ENCODE measurements at regions not wholly inside any gene's neighbourhood (a gene's known extent, or its start where the extent isn't known, plus 50 kb on each side); places are given as distances from the start of the nearest gene placed in this dataset.

- H3K36me3 ChIP-seq (ENCODE audit: control insufficient read depth, insufficient read depth, low read length), result no peaks in the 10 kb centered on the region
- no peak overlapping the region for H3K27ac ChIP-seq (ENCODE audit: insufficient read depth, low read length)
- no peaks in the 10 kb centered on the region for H3K79me2 ChIP-seq (ENCODE audit: control insufficient read depth, insufficient read depth, low read length)
- H3K4me1 ChIP-seq (ENCODE audit: control insufficient read depth, extremely low read depth, insufficient read depth, low read length), result no peaks in the 10 kb centered on the region
- no peak overlapping the region for H3K9ac ChIP-seq (ENCODE audit: insufficient read depth, low read length)
- no peak for DNase-seq (ENCODE audit: low read depth in 2 of 2)
- no peak overlapping the region for H3K4me2 ChIP-seq (ENCODE audit: extremely low read depth, insufficient read depth, low read length)
- no peaks in the 10 kb centered on the region for H4K20me1 ChIP-seq (ENCODE audit: control insufficient read depth, extremely low read depth, insufficient read depth, low read length)
- TF ChIP-seq CTCF (conservative IDR thresholded peaks at IDR 0.05 in 1 of 2, IDR thresholded peaks at IDR 0.05 in 1 of 2; ENCODE audit: low read depth in 1 of 2, low read length in 2 of 2), result no peak
- TF ChIP-seq EZH2 (IDR thresholded peaks at IDR 0.05; ENCODE audit: low read length, missing control alignments), result no peak
- H3K9me3 ChIP-seq (ENCODE audit: control insufficient read depth, insufficient read depth, low read depth, low read length), result no peaks in the 10 kb centered on the region
- H3K4me3 ChIP-seq (replicated peaks in 1 of 4; ENCODE audit: control extremely low read depth in 1 of 4, insufficient read depth in 1 of 4, low read depth in 3 of 4, low read length in 4 of 4), result no peak overlapping the region
- H2AFZ ChIP-seq (ENCODE audit: low read length), result no peak overlapping the region
- H3K27me3 ChIP-seq (ENCODE audit: control insufficient read depth, insufficient read depth, low read length), result no peaks in the 10 kb centered on the region
These were observed 722.3 kb upstream of the CTNND2 start for GRCh38 chr5:12626556-12626955.

DNA sequence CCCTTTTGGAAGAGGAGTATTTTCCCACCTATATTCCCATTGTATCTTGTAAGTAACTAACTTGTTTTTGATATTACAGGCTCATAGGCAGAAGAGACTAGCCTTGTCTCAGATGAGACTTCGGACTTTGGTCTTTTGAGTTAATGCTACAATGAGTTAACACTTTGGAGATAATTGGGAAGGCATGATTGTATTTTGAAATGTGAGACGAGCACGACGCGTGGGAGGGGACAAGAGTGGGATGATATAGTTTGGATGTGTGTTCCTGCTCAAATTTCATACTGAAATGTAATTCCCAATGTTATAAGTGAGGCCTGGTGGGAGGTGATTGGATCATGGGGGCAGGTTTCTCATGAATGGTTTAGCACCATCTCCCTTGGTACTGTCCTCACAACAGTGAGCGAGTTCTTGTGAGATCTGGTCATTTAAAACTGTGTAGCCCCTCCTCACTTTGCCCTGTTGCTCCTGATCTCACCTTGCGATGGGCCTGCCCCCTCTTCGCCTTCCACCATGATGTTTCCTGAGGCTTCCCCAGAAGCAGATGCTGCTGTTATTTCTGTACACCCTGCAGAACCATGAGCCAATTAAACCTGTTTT, 721.5 kb upstream of the CTNND2 start:
- Histone ChIP-seq H3K9me3 (ENCODE audit: control insufficient read depth, insufficient read depth, low read depth, low read length) (no peaks in the 10 kb centered on the region), H3K36me3 (ENCODE audit: control insufficient read depth, insufficient read depth, low read length) (no peaks in the 10 kb centered on the region), H3K27me3 (ENCODE audit: control insufficient read depth, insufficient read depth, low read length) (no peaks in the 10 kb centered on the region), H3K27ac (ENCODE audit: insufficient read depth, low read length) (no peak overlapping the region), H3K79me2 (ENCODE audit: control insufficient read depth, insufficient read depth, low read length) (no peaks in the 10 kb centered on the region), H3K4me2 (ENCODE audit: extremely low read depth, insufficient read depth, low read length) (no peak overlapping the region), H3K4me3 (replicated peaks in 1 of 4; ENCODE audit: control extremely low read depth in 1 of 4, insufficient read depth in 1 of 4, low read depth in 3 of 4, low read length in 4 of 4) (no peak overlapping the region), H3K9ac (ENCODE audit: insufficient read depth, low read length) (no peak overlapping the region), H4K20me1 (ENCODE audit: control insufficient read depth, extremely low read depth, insufficient read depth, low read length) (no peaks in the 10 kb centered on the region), H2AFZ (ENCODE audit: low read length) (no peak overlapping the region), H3K4me1 (ENCODE audit: control insufficient read depth, extremely low read depth, insufficient read depth, low read length) (no peaks in the 10 kb centered on the region)
- no peak for DNase-seq (ENCODE audit: low read depth in 2 of 2)
- TF ChIP-seq CTCF (conservative IDR thresholded peaks at IDR 0.05 in 1 of 2, IDR thresholded peaks at IDR 0.05 in 1 of 2; ENCODE audit: low read depth in 1 of 2, low read length in 2 of 2), result no peak
- no peak for TF ChIP-seq EZH2 (IDR thresholded peaks at IDR 0.05; ENCODE audit: low read length, missing control alignments)

GRCh38 chr5:12624776-12625560, 720.7 kb upstream of the CTNND2 start:
- no peaks in the 10 kb centered on the region for H3K27me3 ChIP-seq (ENCODE audit: control insufficient read depth, insufficient read depth, low read length)
- no peaks in the 10 kb centered on the region for H3K36me3 ChIP-seq (ENCODE audit: control insufficient read depth, insufficient read depth, low read length)
- no peaks in the 10 kb centered on the region for H3K4me1 ChIP-seq (ENCODE audit: control insufficient read depth, extremely low read depth, insufficient read depth, low read length)
- no peak overlapping the region for H3K9ac ChIP-seq (ENCODE audit: insufficient read depth, low read length)
- no peaks in the 10 kb centered on the region for H3K79me2 ChIP-seq (ENCODE audit: control insufficient read depth, insufficient read depth, low read length)
- H3K27ac ChIP-seq (ENCODE audit: insufficient read depth, low read length), result no peak overlapping the region
- DNase-seq (ENCODE audit: low read depth in 2 of 2), result no peak
- H3K4me2 ChIP-seq (ENCODE audit: extremely low read depth, insufficient read depth, low read length), result no peak overlapping the region
- no peaks in the 10 kb centered on the region for H4K20me1 ChIP-seq (ENCODE audit: control insufficient read depth, extremely low read depth, insufficient read depth, low read length)
- TF ChIP-seq CTCF (conservative IDR thresholded peaks at IDR 0.05 in 1 of 2, IDR thresholded peaks at IDR 0.05 in 1 of 2; ENCODE audit: low read depth in 1 of 2, low read length in 2 of 2) (no peak), EZH2 (IDR thresholded peaks at IDR 0.05; ENCODE audit: low read length, missing control alignments) (no peak)
- no peak overlapping the region for H2AFZ ChIP-seq (ENCODE audit: low read length)
- no peaks in the 10 kb centered on the region for H3K9me3 ChIP-seq (ENCODE audit: control insufficient read depth, insufficient read depth, low read depth, low read length)
- no peak overlapping the region for H3K4me3 ChIP-seq (replicated peaks in 1 of 4; ENCODE audit: control extremely low read depth in 1 of 4, insufficient read depth in 1 of 4, low read depth in 3 of 4, low read length in 4 of 4)

All from fibroblast of lung (primary cell).